ENCODE measurements at regions not wholly inside any gene's neighbourhood (a gene's known extent, or its start where the extent isn't known, plus 50 kb on each side); places are given as distances from the start of the nearest gene placed in this dataset.

- no peak for TF ChIP-seq CTCF (IDR thresholded peaks at IDR 0.05; ENCODE audit: low read depth, low read length)
- DNase-seq (ENCODE audit: extremely low read depth, low read depth), result no peak
Observed at GRCh38 chr4:178351185-178351584, 908.9 kb upstream of the AGA start.

- no peak for DNase-seq (ENCODE audit: extremely low read depth, low read depth)
- TF ChIP-seq CTCF (IDR thresholded peaks at IDR 0.05; ENCODE audit: low read depth, low read length), result no peak
Observed at GRCh38 chr4:178356725-178357124, 914.5 kb upstream of the AGA start.

GRCh38 chr4:178385481-178385880 lies 943.2 kb upstream of the AGA start:
- TF ChIP-seq CTCF (IDR thresholded peaks at IDR 0.05; ENCODE audit: low read depth, low read length), result no peak
- DNase-seq (ENCODE audit: extremely low read depth, low read depth), result no peak

- TF ChIP-seq CTCF (IDR thresholded peaks at IDR 0.05; ENCODE audit: low read depth, low read length), result no peak
- no peak for DNase-seq (ENCODE audit: extremely low read depth, low read depth)
Observed at GRCh38 chr4:178387756-178388155, 945.5 kb upstream of the AGA start.

- no peak for DNase-seq (ENCODE audit: extremely low read depth, low read depth)
Observed at GRCh38 chr4:178395798-178396197, 953.6 kb upstream of the AGA start.

GRCh38 chr4:178412455-178412854 lies 970.2 kb upstream of the AGA start:
- TF ChIP-seq CTCF (IDR thresholded peaks at IDR 0.05; ENCODE audit: low read depth, low read length), result no peak
- no peak for DNase-seq (ENCODE audit: extremely low read depth, low read depth)

More at GRCh38 chr4:178395798-178396197, 953.6 kb upstream of the AGA start:
- no peak for TF ChIP-seq CTCF (IDR thresholded peaks at IDR 0.05; ENCODE audit: low read depth, low read length)

- no peak for TF ChIP-seq CTCF (IDR thresholded peaks at IDR 0.05; ENCODE audit: low read depth, low read length)
Observed at GRCh38 chr4:178414042-178414441, 971.8 kb upstream of the AGA start.

More at GRCh38 chr4:178414042-178414441, 971.8 kb upstream of the AGA start:
- DNase-seq (ENCODE audit: extremely low read depth, low read depth), result no peak
